Endothelial cell of umbilical vein (primary cell): ENCODE measurements at regions not wholly inside any gene's neighbourhood (a gene's known extent, or its start where the extent isn't known, plus 50 kb on each side); places are given as distances from the start of the nearest gene placed in this dataset.

ENCODE experiments used
- BruUV-seq: library from RNA; stranded (reverse); fragments of 400-500 nt; replicated peaks from 2 replicates; lab custom pipeline; 2021; lab: Mats Ljungman, UMichigan
- CTCF ChIA-PET: fragments of 300-600, 350-600 bp; sonication (Branson Sonifier 250); formaldehyde crosslinking; loops from one replicate; lab custom pipeline; 2021; ENCODE audit warnings: antibody characterized with exemption, inconsistent platforms; lab: Charles Lee
- POLR2A ChIA-PET: fragments of 300-600, 350-600 bp; sonication (Branson Sonifier 250); formaldehyde crosslinking; loops from one replicate; lab custom pipeline; 2021; ENCODE audit warnings: antibody characterized with exemption, inconsistent platforms; lab: Charles Lee
- DNase-seq: peaks from one replicate; pipeline ENCODE4 v3.0.0-alpha.2; 2011; ENCODE audit warnings: low read depth, low spot score
- FAIRE-seq: peaks from 2 replicates; lab custom pipeline; 2011; peaks lifted over from hg19 to GRCh38; lab: Jason Lieb, UNC
- H2AFZ ChIP-seq: 2 replicates; pipeline ENCODE4 v1.6.0; 2012; ENCODE audit warnings: low read depth, low read length, control low read depth, inconsistent platforms
- H3K27ac ChIP-seq: 2 replicates; pipeline ENCODE4 v1.5.1; 2011; ENCODE audit warnings: low read depth, mild to moderate bottlenecking, control low read depth, low read length, moderate library complexity; ENCODE audit not compliant: insufficient read depth
- H3K27me3 ChIP-seq, 2 experiments: 2 replicates each; pipeline versions ENCODE4 v1.6.0 to v1.6.1; 2011; ENCODE audit warnings: low read length in 2 of 2, mixed read lengths in 1 of 2; ENCODE audit not compliant: control insufficient read depth in 2 of 2, insufficient read depth in 2 of 2
- H3K36me3 ChIP-seq, 2 experiments: 2 replicates in 1 of 2; 3 replicates in 1 of 2; pipeline ENCODE4 v1.5.1; 2011; ENCODE audit warnings: low read length in 2 of 2, mild to moderate bottlenecking in 1 of 2, moderate library complexity in 1 of 2; ENCODE audit not compliant: control insufficient read depth in 2 of 2, insufficient read depth in 2 of 2; ENCODE audit errors: extremely low read depth in 1 of 2
- H3K4me1 ChIP-seq: 3 replicates; pipeline ENCODE4 v1.5.1; 2011; ENCODE audit warnings: mild to moderate bottlenecking, low read length; ENCODE audit not compliant: control insufficient read depth, insufficient read depth; ENCODE audit errors: extremely low read depth
- H3K4me2 ChIP-seq: 2 replicates; pipeline ENCODE4 v1.6.1; 2011; ENCODE audit warnings: low read length, control low read depth, mixed read lengths; ENCODE audit not compliant: insufficient read depth
- H3K4me3 ChIP-seq, 3 experiments: fragments of 200-600 bp in 1 of 3; sonication (generic), shearing (Covaris generic) in 1 of 3; replicated peaks in 1 of 3; 2 replicates each; pipeline ENCODE4 v1.5.1; 2011 to 2016; ENCODE audit warnings: control low read depth in 3 of 3, low read length in 3 of 3, mild to moderate bottlenecking in 2 of 3, inconsistent platforms in 1 of 3, low read depth in 1 of 3, moderate library complexity in 1 of 3; ENCODE audit not compliant: insufficient read depth in 1 of 3
- H3K79me2 ChIP-seq: 2 replicates; pipeline ENCODE4 v1.6.0; 2012; ENCODE audit warnings: low read length, inconsistent platforms; ENCODE audit not compliant: control insufficient read depth, insufficient read depth
- H3K9ac ChIP-seq: replicated peaks from 2 replicates; pipeline ENCODE3; 2011; ENCODE audit warnings: low read length, control low read depth; ENCODE audit not compliant: insufficient read depth; ENCODE audit errors: extremely low read depth
- H3K9me1 ChIP-seq: replicated peaks from 3 replicates; pipeline ENCODE4 v1.6.0; 2011; ENCODE audit warnings: mild to moderate bottlenecking, low read length; ENCODE audit not compliant: control insufficient read depth, insufficient read depth; ENCODE audit errors: extremely low read depth
- H3K9me3 ChIP-seq: replicated peaks from 2 replicates; pipeline ENCODE4 v1.5.1; 2012; ENCODE audit warnings: low read length, inconsistent platforms; ENCODE audit not compliant: control insufficient read depth, insufficient read depth
- H4K20me1 ChIP-seq: replicated peaks from 2 replicates; pipeline ENCODE3; 2011; ENCODE audit warnings: mild to moderate bottlenecking, low read length; ENCODE audit not compliant: control insufficient read depth, insufficient read depth; ENCODE audit errors: extremely low read depth
- GATA2 ChIP-seq: IDR thresholded peaks from 2 replicates; pipeline ENCODE4 v1.7.0; 2011; ENCODE audit warnings: low read depth, mild to moderate bottlenecking, moderate library complexity, mixed read lengths, low read length; ENCODE audit not compliant: insufficient read length, insufficient read depth
- POLR2A ChIP-seq: IDR thresholded peaks from 2 replicates; pipeline ENCODE4 v1.6.1; 2012; ENCODE audit warnings: low read depth, mild to moderate bottlenecking, control low read depth, low read length
- dilution Hi-C: fragments of 300-500 bp; cut with MboI; formaldehyde crosslinking; loops from one replicate; pipeline ENCODE4 v1.15.0; 2019; ENCODE audit warnings: low sequenced_read_pairs; ENCODE audit not compliant: extremely low pct_ligation_motif_present
- intact Hi-C: fragments of 100-400 bp; cut with micrococcal nuclease; formaldehyde crosslinking; loops from one replicate; pipeline ENCODE4 v1.10.0; 2022
- TF ChIP-seq, protein P1 (sequence below), 2 donors: IDR thresholded peaks; 1 replicate in 1 of 2; 2 replicates in 1 of 2; pipeline ENCODE4 v1.5.1; 2011; ENCODE audit warnings: low read length in 2 of 2, mild to moderate bottlenecking in 2 of 2, moderate library complexity in 2 of 2, control low read depth in 1 of 2, inconsistent platforms in 1 of 2, low read depth in 1 of 2; ENCODE audit not compliant: insufficient read depth in 1 of 2; ENCODE audit errors: extremely low read depth in 1 of 2

DNA sequence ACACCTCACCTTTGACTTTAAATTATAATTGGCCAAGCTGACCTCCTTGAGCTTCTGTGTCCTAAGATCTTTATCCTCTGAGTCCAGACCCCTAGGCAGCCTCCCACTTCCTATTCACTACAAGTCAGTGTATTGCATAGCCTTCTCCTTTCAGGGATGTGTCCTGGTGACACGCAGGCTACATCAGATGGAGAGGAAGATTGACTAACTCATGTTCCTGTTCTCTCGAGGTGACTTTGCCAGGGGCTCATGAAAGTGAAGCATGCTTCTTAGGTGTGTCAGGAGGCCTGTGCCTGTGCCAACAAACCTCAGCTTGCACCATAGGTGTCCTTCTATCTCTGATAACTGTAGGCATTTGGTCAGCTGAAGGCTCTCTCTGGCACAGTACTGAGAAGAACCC, 195.7 kb upstream of the HS3ST1 start:
- ChIA-PET CTCF (interaction anchor here (0.6 to 3.1 kb wide), 18 partner anchors 8 to 230 kb away, joined by 3 to 12 read pairs (median 4); partner anchors contain the start of gene HS3ST1), POLR2A (no interaction called here)
- Histone ChIP-seq H3K36me3 (no peaks in the 10 kb centered on the region), H2AFZ (peak overlapping the region; percentile 15), H3K4me3 (no peak overlapping the region), H3K9me3 (no peaks in the 10 kb centered on the region), H3K27ac (no peak overlapping the region), H3K27me3 (no peaks in the 10 kb centered on the region), H3K9ac (no peak overlapping the region), H4K20me1 (no peaks in the 10 kb centered on the region), H3K79me2 (no peaks in the 10 kb centered on the region), H3K4me2 (no peak overlapping the region), H3K4me1 (peaks cover 10% of the 10 kb centered on the region), H3K9me1 (no peaks in the 10 kb centered on the region)
- TF ChIP-seq GATA2 = peak; percentile 47
- TF ChIP-seq POLR2A = no peak
- FAIRE-seq (peak; percentile 76), DNase-seq (no peak)
- intact Hi-C loops (loop anchor here (2.0 to 10.0 kb wide), 5 partner anchors 74 to 1042 kb away; partner anchors contain the start of gene HS3ST1), dilution Hi-C loops (no loop called here)
- BruUV-seq = no TSS peak

DNA sequence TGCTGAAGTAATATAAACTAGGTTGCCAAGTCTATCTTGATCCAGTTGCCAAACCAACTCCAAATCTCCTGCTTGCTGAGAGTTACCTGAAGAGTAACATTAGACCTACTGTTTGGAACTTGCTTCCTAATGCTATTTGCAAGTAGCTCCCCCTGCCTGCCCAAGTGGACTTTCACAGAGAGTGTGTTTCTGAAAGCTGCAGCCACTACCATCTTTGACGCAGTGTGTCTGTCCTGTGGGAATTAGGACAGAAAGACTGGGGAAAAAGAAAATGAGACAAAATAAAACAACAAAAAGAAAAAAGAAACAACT, 195.0 kb upstream of the HS3ST1 start:
- Histone ChIP-seq H3K27ac (no peak overlapping the region), H3K4me2 (no peak overlapping the region), H2AFZ (no peak overlapping the region), H3K4me3 (no peak overlapping the region), H3K36me3 (no peaks in the 10 kb centered on the region), H3K4me1 (peaks cover 10% of the 10 kb centered on the region), H3K9ac (no peak overlapping the region), H3K79me2 (no peaks in the 10 kb centered on the region), H4K20me1 (no peaks in the 10 kb centered on the region), H3K27me3 (no peaks in the 10 kb centered on the region), H3K9me3 (no peaks in the 10 kb centered on the region), H3K9me1 (no peaks in the 10 kb centered on the region)
- FAIRE-seq (no peak), DNase-seq (peak; percentile 45)
- TF ChIP-seq, protein P1, sequence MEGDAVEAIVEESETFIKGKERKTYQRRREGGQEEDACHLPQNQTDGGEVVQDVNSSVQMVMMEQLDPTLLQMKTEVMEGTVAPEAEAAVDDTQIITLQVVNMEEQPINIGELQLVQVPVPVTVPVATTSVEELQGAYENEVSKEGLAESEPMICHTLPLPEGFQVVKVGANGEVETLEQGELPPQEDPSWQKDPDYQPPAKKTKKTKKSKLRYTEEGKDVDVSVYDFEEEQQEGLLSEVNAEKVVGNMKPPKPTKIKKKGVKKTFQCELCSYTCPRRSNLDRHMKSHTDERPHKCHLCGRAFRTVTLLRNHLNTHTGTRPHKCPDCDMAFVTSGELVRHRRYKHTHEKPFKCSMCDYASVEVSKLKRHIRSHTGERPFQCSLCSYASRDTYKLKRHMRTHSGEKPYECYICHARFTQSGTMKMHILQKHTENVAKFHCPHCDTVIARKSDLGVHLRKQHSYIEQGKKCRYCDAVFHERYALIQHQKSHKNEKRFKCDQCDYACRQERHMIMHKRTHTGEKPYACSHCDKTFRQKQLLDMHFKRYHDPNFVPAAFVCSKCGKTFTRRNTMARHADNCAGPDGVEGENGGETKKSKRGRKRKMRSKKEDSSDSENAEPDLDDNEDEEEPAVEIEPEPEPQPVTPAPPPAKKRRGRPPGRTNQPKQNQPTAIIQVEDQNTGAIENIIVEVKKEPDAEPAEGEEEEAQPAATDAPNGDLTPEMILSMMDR (IDR thresholded peaks at IDR 0.05; ENCODE audit: extremely low read depth in 1 of 2, insufficient read depth in 1 of 2, low read depth in 1 of 2, low read length in 2 of 2) = peak; percentile 11 to 48
- no peak for TF ChIP-seq POLR2A
- BruUV-seq = no TSS peak
- CTCF ChIA-PET = interaction anchor here (0.6 to 3.1 kb wide), 17 partner anchors 9 to 229 kb away, joined by 3 to 12 read pairs (median 4); partner anchors contain the start of gene HS3ST1
- intact Hi-C loops = loop anchor here (2.0 to 10.0 kb wide), 5 partner anchors 75 to 1041 kb away; partner anchors contain the start of gene HS3ST1
- dilution Hi-C loops = no loop called here
- POLR2A ChIA-PET = no interaction called here
